A549 (cell line): ENCODE measurements at regions not wholly inside any gene's neighbourhood (a gene's known extent, or its start where the extent isn't known, plus 50 kb on each side); places are given as distances from the start of the nearest gene placed in this dataset.

ENCODE experiments used
- BHLHE40 ChIP-seq: IDR thresholded peaks from 2 replicates; pipeline ENCODE4 v1.6.1; 2012; ENCODE audit warnings: low read depth, low read length, inconsistent platforms
- CTCF ChIP-seq: fragments of >200 bp; sonication (Bioruptor Twin); formaldehyde crosslinking; IDR thresholded peaks from 3 replicates; pipeline ENCODE4 v1.5.1; 2016
- EP300 ChIP-seq, 2 experiments: fragments of >200 bp; sonication (Bioruptor Twin); formaldehyde crosslinking; IDR thresholded peaks; 2 replicates in 1 of 2; 3 replicates in 1 of 2; pipeline ENCODE4 v1.6.1; 2016 to 2017
- JUNB ChIP-seq: fragments of >200 bp; sonication (Bioruptor Twin); formaldehyde crosslinking; IDR thresholded peaks from 2 replicates; pipeline ENCODE4 v1.6.1; 2016
- MYC ChIP-seq: IDR thresholded peaks from 2 replicates; pipeline ENCODE4 v1.6.1; 2012; ENCODE audit warnings: mild to moderate bottlenecking, inconsistent platforms, low read length, improper control_type of control experiment, borderline replicate concordance
- PBX3 ChIP-seq: IDR thresholded peaks from 2 replicates; pipeline ENCODE4 v1.6.1; 2012
- PHF8 ChIP-seq: fragments of 200-600 bp; sonication (generic); IDR thresholded peaks from 2 replicates; pipeline ENCODE4 v1.6.1; 2016; ENCODE audit warnings: low read depth, mild to moderate bottlenecking, antibody characterized with exemption, moderate library complexity, borderline replicate concordance
- POLR2A ChIP-seq: IDR thresholded peaks from 2 replicates; pipeline ENCODE4 v1.6.1; 2012; ENCODE audit warnings: mild to moderate bottlenecking, low read length
- RAD21 ChIP-seq, 2 experiments: fragments of >200 bp in 1 of 2; sonication (Bioruptor Twin) in 1 of 2; formaldehyde crosslinking in 1 of 2; IDR thresholded peaks in 1 of 2; conservative IDR thresholded peaks in 1 of 2; 2 replicates in 1 of 2; 3 replicates in 1 of 2; pipeline ENCODE4 v1.6.1; 2012 to 2018; ENCODE audit warnings: inconsistent platforms in 1 of 2
- REST ChIP-seq: fragments of 200-600 bp; sonication (generic); IDR thresholded peaks from 2 replicates; pipeline ENCODE4 v1.6.1; 2016; ENCODE audit warnings: antibody characterized with exemption, mild to moderate bottlenecking, moderate library complexity
- RFX5 ChIP-seq: fragments of 450-650 bp; IDR thresholded peaks from 2 replicates; pipeline ENCODE4 v1.7.1; 2014; ENCODE audit warnings: antibody characterized with exemption, mild to moderate bottlenecking, moderate library complexity
- RNF2 ChIP-seq: fragments of 200-600 bp; sonication (generic); IDR thresholded peaks from 2 replicates; pipeline ENCODE4 v1.6.1; 2016; ENCODE audit warnings: low read depth, mild to moderate bottlenecking, antibody characterized with exemption, moderate library complexity, borderline replicate concordance
- SMC3 ChIP-seq: fragments of >200 bp; sonication (Bioruptor Twin); formaldehyde crosslinking; IDR thresholded peaks from 3 replicates; pipeline ENCODE4 v1.6.1; 2018; ENCODE audit warnings: inconsistent platforms
- ZSCAN20 ChIP-seq: fragments of 250-450 bp; sonication (Bioruptor Pico); IDR thresholded peaks from 2 replicates; pipeline ENCODE4 v1.8.0; 2022; ENCODE audit warnings: mild to moderate bottlenecking, moderate library complexity

- TF ChIP-seq MYC (no peak), POLR2A (no peak), CTCF (no peak), ZSCAN20 (CRISPR knock-in tag) (no peak), PHF8 (no peak), RAD21 (conservative IDR thresholded peaks at IDR 0.05 in 1 of 2, IDR thresholded peaks at IDR 0.05 in 1 of 2) (no peak), EP300 (IDR thresholded peaks at IDR 0.05) (no peak), REST (no peak), RNF2 (no peak), BHLHE40 (no peak), JUNB (no peak), PBX3 (no peak), SMC3 (no peak), RFX5 (no peak)
Measured at GRCh38 chrX:20663336-20663735, 396.6 kb upstream of the RPS6KA3 start.
